HepG2 (cell line): ENCODE measurements at regions not wholly inside any gene's neighbourhood (a gene's known extent, or its start where the extent isn't known, plus 50 kb on each side); places are given as distances from the start of the nearest gene placed in this dataset.

ENCODE experiments used
- ATAC-seq: fragments of 200-7000 bp; cut with Tn5 transposase; 3 replicates; pipeline ENCODE4 v1.9.1; 2020; ENCODE audit warnings: mild to moderate bottlenecking, moderate library complexity
- BruUV-seq: library from RNA; stranded (reverse); fragments of 400-500 nt; replicated peaks from 2 replicates; lab custom pipeline; 2021; lab: Mats Ljungman, UMichigan
- CTCF ChIA-PET: fragments of 300-600 bp; formaldehyde crosslinking; extraction: SDS; loops from one replicate; lab custom pipeline; 2021; ENCODE audit warnings: low total read pairs, inconsistent platforms, low intra/inter-chr PET ratio; lab: Yijun Ruan, JAX
- POLR2A ChIA-PET: fragments of 350-600 bp; sonication (Branson Sonifier 250); formaldehyde crosslinking; loops from one replicate; lab custom pipeline; 2020; ENCODE audit warnings: antibody characterized with exemption, inconsistent platforms; lab: Yijun Ruan, JAX
- DNase-seq: peaks from one replicate; pipeline ENCODE4 v3.0.0-alpha.2; 2015; ENCODE audit warnings: low spot score
- FAIRE-seq: peaks from 3 replicates; lab custom pipeline; 2011; peaks lifted over from hg19 to GRCh38; lab: Jason Lieb, UNC
- H2AFZ ChIP-seq: one replicate; pipeline ENCODE4 v1.6.1; 2011; ENCODE audit warnings: low read length, inconsistent platforms
- H3K27ac ChIP-seq: fragments of 300-600 bp; 3 replicates; pipeline ENCODE4 v1.8.0; 2011; ENCODE audit warnings: mixed run types, mild to moderate bottlenecking, mixed read lengths, low read length, inconsistent platforms; ENCODE audit not compliant: insufficient read depth; ENCODE audit errors: extremely low read length
- H3K27me3 ChIP-seq, 2 experiments: fragments of 200-600 bp in 1 of 2; 2 replicates in 1 of 2; 3 replicates in 1 of 2; pipeline versions ENCODE4 v1.6.0 to v1.8.0; 2011; ENCODE audit warnings: low read length in 2 of 2, mild to moderate bottlenecking in 2 of 2, moderate library complexity in 2 of 2, inconsistent platforms in 1 of 2; ENCODE audit not compliant: insufficient read depth in 2 of 2, control insufficient read depth in 1 of 2
- H3K36me3 ChIP-seq, 2 experiments: fragments of 200-600 bp in 1 of 2; replicated peaks in 1 of 2; 2 replicates in 1 of 2; 3 replicates in 1 of 2; pipeline versions ENCODE4 v1.5.1 to v1.8.0; 2011; ENCODE audit warnings: low read length in 2 of 2, inconsistent platforms in 1 of 2; ENCODE audit not compliant: insufficient read depth in 2 of 2, control insufficient read depth in 1 of 2
- H3K4me1 ChIP-seq: 2 replicates; pipeline ENCODE4 v1.5.1; 2012; ENCODE audit warnings: low read length, inconsistent platforms; ENCODE audit not compliant: insufficient read depth
- H3K4me2 ChIP-seq: 2 replicates; pipeline ENCODE4 v1.6.0; 2011; ENCODE audit warnings: low read depth, low read length, inconsistent platforms
- H3K4me3 ChIP-seq, 3 experiments: fragments of 200-600 bp in 1 of 3; sonication (generic), shearing (Covaris generic) in 1 of 3; replicated peaks in 1 of 3; 2 replicates each; pipeline ENCODE4 v1.5.1; 2011 to 2016; ENCODE audit warnings: low read length in 3 of 3, inconsistent platforms in 2 of 3, low read depth in 2 of 3, mild to moderate bottlenecking in 2 of 3, control low read depth in 1 of 3, mixed read lengths in 1 of 3; ENCODE audit not compliant: insufficient read depth in 1 of 3
- H3K79me2 ChIP-seq: one replicate; pipeline ENCODE4 v1.6.1; 2011; ENCODE audit warnings: low read length, inconsistent platforms; ENCODE audit not compliant: insufficient read depth
- H3K9ac ChIP-seq: 2 replicates; pipeline ENCODE4 v1.6.0; 2011; ENCODE audit warnings: mild to moderate bottlenecking, low read depth, low read length, inconsistent platforms; ENCODE audit not compliant: insufficient read depth
- H3K9me3 ChIP-seq: 2 replicates; pipeline ENCODE4 v1.5.1; 2012; ENCODE audit warnings: mild to moderate bottlenecking, low read length
- H4K20me1 ChIP-seq: 2 replicates; pipeline ENCODE4 v1.6.0; 2011; ENCODE audit warnings: inconsistent platforms, mild to moderate bottlenecking, low read length, moderate library complexity; ENCODE audit not compliant: insufficient read depth
- EP300 ChIP-seq, 3 experiments: sonication (generic) in 1 of 3; formaldehyde crosslinking in 1 of 3; IDR thresholded peaks; 2 replicates each; pipeline versions ENCODE4 v1.5.1 to v1.6.1; 2011 to 2020; ENCODE audit warnings: low read depth in 2 of 3, low read length in 2 of 3, borderline replicate concordance in 1 of 3, improper control_type of control experiment in 1 of 3, mild to moderate bottlenecking in 1 of 3, missing genetic modification reagents in 1 of 3, moderate library complexity in 1 of 3
- HOXD1 ChIP-seq: sonication (generic); formaldehyde crosslinking; IDR thresholded peaks from 2 replicates; pipeline ENCODE4 v1.5.0; 2020; ENCODE audit warnings: missing genetic modification reagents
- MTA1 ChIP-seq: sonication (generic); formaldehyde crosslinking; IDR thresholded peaks from 2 replicates; pipeline ENCODE4 v1.4.0; 2020; ENCODE audit warnings: missing genetic modification reagents, mild to moderate bottlenecking, borderline replicate concordance
- ZBTB8A ChIP-seq: sonication (generic); formaldehyde crosslinking; IDR thresholded peaks from 2 replicates; pipeline ENCODE4 v1.4.0; 2020; ENCODE audit warnings: mild to moderate bottlenecking, low read depth, missing genetic modification reagents, borderline replicate concordance
- ZNF441 ChIP-seq: sonication (generic); formaldehyde crosslinking; IDR thresholded peaks from 2 replicates; pipeline ENCODE4 v1.7.0; 2021; ENCODE audit warnings: missing genetic modification reagents, borderline replicate concordance
- ZNF570 ChIP-seq: sonication (generic); formaldehyde crosslinking; IDR thresholded peaks from 2 replicates; pipeline ENCODE4 v1.4.0; 2020; ENCODE audit warnings: mild to moderate bottlenecking, missing genetic modification reagents, borderline replicate concordance
- ZNF740 ChIP-seq: sonication (generic); formaldehyde crosslinking; IDR thresholded peaks from 2 replicates; pipeline ENCODE4 v1.4.0; 2020; ENCODE audit warnings: missing genetic modification reagents
- WGBS: methylation state at CpG from one replicate; pipeline ENCODE4 v1.1.6; 2017; ENCODE audit warnings: low lambda C conversion rate; 5-methylcytosine and 5-hydroxymethylcytosine counted together
- in situ Hi-C: cut with HindIII; loops from 2 replicates; pipeline ENCODE4 v1.10.0; 2017; ENCODE audit warnings: low pct_unique_long_range_greater_than_20kb; ENCODE audit not compliant: extremely low pct_ligation_motif_present
- intact Hi-C: fragments of 100-400 bp; cut with micrococcal nuclease; formaldehyde crosslinking; loops from one replicate; pipeline ENCODE4 v1.10.0; 2022; ENCODE audit not compliant: unreplicated experiment
- TF ChIP-seq, protein P1 (sequence below): fragments of 450-650 bp; IDR thresholded peaks from 2 replicates; pipeline ENCODE4 v1.6.1; 2016
- TF ChIP-seq, protein P2 (sequence below): sonication (generic); formaldehyde crosslinking; IDR thresholded peaks from 2 replicates; pipeline ENCODE4 v1.4.0; 2020; ENCODE audit warnings: missing genetic modification reagents

DNA sequence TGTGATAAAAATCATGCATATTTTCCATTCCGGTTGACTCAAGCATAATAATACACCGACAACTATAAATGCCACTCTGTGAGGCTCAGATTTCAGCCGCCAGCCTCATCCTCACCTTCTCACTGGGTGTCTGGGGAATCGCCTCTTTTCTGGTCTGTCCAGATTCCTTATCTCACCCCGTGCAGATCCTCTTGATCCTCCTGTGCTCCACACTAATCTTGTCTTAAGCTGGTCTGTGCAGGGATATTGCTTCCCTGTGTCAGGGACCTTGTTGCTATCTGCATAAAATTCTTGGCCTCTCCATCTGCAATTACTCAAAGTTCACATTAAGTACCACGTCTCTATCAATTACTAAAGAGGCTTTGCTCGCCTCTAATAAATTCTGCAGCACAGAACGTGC lies 116.6 kb upstream of the SPACA7 start:
- DNase-seq (no peak), FAIRE-seq (no peak), ATAC-seq (no peak)
- H3K36me3 ChIP-seq: no peaks in the 10 kb centered on the region
- no peaks in the 10 kb centered on the region for H3K79me2 ChIP-seq
- H2AFZ ChIP-seq: no peak overlapping the region
- CTCF ChIA-PET: no interaction called here
- under 1% methylated on average over 8 of the region's 8 CpGs for WGBS
- no peaks in the 10 kb centered on the region for H3K4me1 ChIP-seq
- no peak overlapping the region for H3K4me2 ChIP-seq
- in situ Hi-C loops: no loop called here
- H3K4me3 ChIP-seq: no peak overlapping the region
- H4K20me1 ChIP-seq: peaks cover 5% of the 10 kb centered on the region; the same call in 1 of the 2 replicates
- H3K9ac ChIP-seq: no peak overlapping the region
- intact Hi-C loops: no loop called here
- no TSS peak for BruUV-seq
- no peak for TF ChIP-seq EP300 (IDR thresholded peaks at IDR 0.05; ENCODE audit: low read depth in 2 of 2, low read length in 2 of 2)
- no peak for TF ChIP-seq EP300 (CRISPR knock-in tag; IDR thresholded peaks at IDR 0.05; ENCODE audit: borderline replicate concordance)
- TF ChIP-seq MTA1 (CRISPR knock-in tag): no peak
- no peak for TF ChIP-seq ZNF441 (CRISPR knock-in tag)
- TF ChIP-seq ZNF740 (CRISPR knock-in tag): no peak
- TF ChIP-seq, protein P1, sequence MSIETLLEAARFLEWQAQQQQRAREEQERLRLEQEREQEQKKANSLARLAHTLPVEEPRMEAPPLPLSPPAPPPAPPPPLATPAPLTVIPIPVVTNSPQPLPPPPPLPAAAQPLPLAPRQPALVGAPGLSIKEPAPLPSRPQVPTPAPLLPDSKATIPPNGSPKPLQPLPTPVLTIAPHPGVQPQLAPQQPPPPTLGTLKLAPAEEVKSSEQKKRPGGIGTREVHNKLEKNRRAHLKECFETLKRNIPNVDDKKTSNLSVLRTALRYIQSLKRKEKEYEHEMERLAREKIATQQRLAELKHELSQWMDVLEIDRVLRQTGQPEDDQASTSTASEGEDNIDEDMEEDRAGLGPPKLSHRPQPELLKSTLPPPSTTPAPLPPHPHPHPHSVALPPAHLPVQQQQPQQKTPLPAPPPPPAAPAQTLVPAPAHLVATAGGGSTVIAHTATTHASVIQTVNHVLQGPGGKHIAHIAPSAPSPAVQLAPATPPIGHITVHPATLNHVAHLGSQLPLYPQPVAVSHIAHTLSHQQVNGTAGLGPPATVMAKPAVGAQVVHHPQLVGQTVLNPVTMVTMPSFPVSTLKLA: no peak
- TF ChIP-seq ZBTB8A (CRISPR knock-in tag): no peak
- no peak for TF ChIP-seq ZNF570 (CRISPR knock-in tag)
- TF ChIP-seq, protein P2, sequence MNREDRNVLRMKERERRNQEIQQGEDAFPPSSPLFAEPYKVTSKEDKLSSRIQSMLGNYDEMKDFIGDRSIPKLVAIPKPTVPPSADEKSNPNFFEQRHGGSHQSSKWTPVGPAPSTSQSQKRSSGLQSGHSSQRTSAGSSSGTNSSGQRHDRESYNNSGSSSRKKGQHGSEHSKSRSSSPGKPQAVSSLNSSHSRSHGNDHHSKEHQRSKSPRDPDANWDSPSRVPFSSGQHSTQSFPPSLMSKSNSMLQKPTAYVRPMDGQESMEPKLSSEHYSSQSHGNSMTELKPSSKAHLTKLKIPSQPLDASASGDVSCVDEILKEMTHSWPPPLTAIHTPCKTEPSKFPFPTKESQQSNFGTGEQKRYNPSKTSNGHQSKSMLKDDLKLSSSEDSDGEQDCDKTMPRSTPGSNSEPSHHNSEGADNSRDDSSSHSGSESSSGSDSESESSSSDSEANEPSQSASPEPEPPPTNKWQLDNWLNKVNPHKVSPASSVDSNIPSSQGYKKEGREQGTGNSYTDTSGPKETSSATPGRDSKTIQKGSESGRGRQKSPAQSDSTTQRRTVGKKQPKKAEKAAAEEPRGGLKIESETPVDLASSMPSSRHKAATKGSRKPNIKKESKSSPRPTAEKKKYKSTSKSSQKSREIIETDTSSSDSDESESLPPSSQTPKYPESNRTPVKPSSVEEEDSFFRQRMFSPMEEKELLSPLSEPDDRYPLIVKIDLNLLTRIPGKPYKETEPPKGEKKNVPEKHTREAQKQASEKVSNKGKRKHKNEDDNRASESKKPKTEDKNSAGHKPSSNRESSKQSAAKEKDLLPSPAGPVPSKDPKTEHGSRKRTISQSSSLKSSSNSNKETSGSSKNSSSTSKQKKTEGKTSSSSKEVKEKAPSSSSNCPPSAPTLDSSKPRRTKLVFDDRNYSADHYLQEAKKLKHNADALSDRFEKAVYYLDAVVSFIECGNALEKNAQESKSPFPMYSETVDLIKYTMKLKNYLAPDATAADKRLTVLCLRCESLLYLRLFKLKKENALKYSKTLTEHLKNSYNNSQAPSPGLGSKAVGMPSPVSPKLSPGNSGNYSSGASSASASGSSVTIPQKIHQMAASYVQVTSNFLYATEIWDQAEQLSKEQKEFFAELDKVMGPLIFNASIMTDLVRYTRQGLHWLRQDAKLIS (CRISPR knock-in tag): no peak
- TF ChIP-seq HOXD1 (CRISPR knock-in tag): no peak
- TF ChIP-seq, all 625 proteins: peak for 0
- POLR2A ChIA-PET: no interaction called here
- Histone ChIP-seq H3K27me3 (peaks cover 4 to 65% of the 10 kb centered on the region in 2 experiments; a peak in 3 of 5 replicates), H3K27ac (no peak overlapping the region), H3K9me3 (no peaks in the 10 kb centered on the region)
